Fibroblast of lung (primary cell): ENCODE measurements at regions not wholly inside any gene's neighbourhood (a gene's known extent, or its start where the extent isn't known, plus 50 kb on each side); places are given as distances from the start of the nearest gene placed in this dataset.

ENCODE experiments used
- CTCF ChIP-seq, 2 donors: IDR thresholded peaks in 1 of 2; conservative IDR thresholded peaks in 1 of 2; 1 replicate in 1 of 2; 2 replicates in 1 of 2; pipeline ENCODE4 v1.5.1; 2011 to 2012; ENCODE audit warnings: low read length in 2 of 2, control low read depth in 1 of 2, inconsistent platforms in 1 of 2, low read depth in 1 of 2, mild to moderate bottlenecking in 1 of 2
- EZH2 ChIP-seq: IDR thresholded peaks from 2 replicates; pipeline ENCODE4 v1.5.1; 2012; ENCODE audit warnings: low read length, control low read depth, mild to moderate bottlenecking; ENCODE audit errors: missing control alignments

GRCh38 chr10:118141471-118141870 lies 94.7 kb upstream of the RAB11FIP2 start:
- no peak for TF ChIP-seq EZH2
- TF ChIP-seq CTCF (conservative IDR thresholded peaks at IDR 0.05 in 1 of 2, IDR thresholded peaks at IDR 0.05 in 1 of 2; ENCODE audit: low read depth in 1 of 2, low read length in 2 of 2): no peak
